Esophagus (tissue), 2 donors: ENCODE measurements at regions not wholly inside any gene's neighbourhood (a gene's known extent, or its start where the extent isn't known, plus 50 kb on each side); places are given as distances from the start of the nearest gene placed in this dataset.

Source experiments
- H3K27ac ChIP-seq, 2 donors: one replicate each; pipeline ENCODE4 v1.5.1; 2013; ENCODE audit warnings: low read depth in 2 of 2, mild to moderate bottlenecking in 2 of 2, inconsistent platforms in 1 of 2, low read length in 1 of 2, moderate library complexity in 1 of 2
- H3K27me3 ChIP-seq, 2 donors: one replicate each; pipeline ENCODE4 v1.6.1; 2013; ENCODE audit warnings: low read length in 2 of 2, control low read depth in 1 of 2, mild to moderate bottlenecking in 1 of 2; ENCODE audit not compliant: insufficient read depth in 2 of 2, control insufficient read depth in 1 of 2
- H3K36me3 ChIP-seq, 2 donors: one replicate each; pipeline ENCODE4 v1.6.1; 2013; ENCODE audit warnings: low read length in 1 of 2; ENCODE audit not compliant: control insufficient read depth in 2 of 2, insufficient read depth in 2 of 2
- H3K4me1 ChIP-seq, 2 donors: one replicate each; pipeline ENCODE4 v1.6.1; 2013; ENCODE audit warnings: low read length in 1 of 2; ENCODE audit not compliant: control insufficient read depth in 2 of 2, insufficient read depth in 2 of 2
- H3K4me3 ChIP-seq, 2 donors: one replicate each; pipeline ENCODE4 v1.5.1; 2013; ENCODE audit warnings: low read length in 2 of 2, mild to moderate bottlenecking in 2 of 2, low read depth in 1 of 2, moderate library complexity in 1 of 2
- H3K9me3 ChIP-seq, 2 donors: one replicate each; pipeline ENCODE4 v1.6.1; 2013; ENCODE audit warnings: mild to moderate bottlenecking in 2 of 2, low read depth in 1 of 2, low read length in 1 of 2, moderate library complexity in 1 of 2; ENCODE audit not compliant: control insufficient read depth in 2 of 2, insufficient read depth in 1 of 2
- WGBS, 2 donors: extraction: QIAGEN DNeasy Blood & Tissue Kit; methylation state at CpG; one replicate each; pipeline ENCODE4 v1.1.7; 2013; 5-methylcytosine and 5-hydroxymethylcytosine counted together
- donor health status: healthy with polysubstance abuse.
- donor health status: Bipolar disorder and iron deficiency.

DNA sequence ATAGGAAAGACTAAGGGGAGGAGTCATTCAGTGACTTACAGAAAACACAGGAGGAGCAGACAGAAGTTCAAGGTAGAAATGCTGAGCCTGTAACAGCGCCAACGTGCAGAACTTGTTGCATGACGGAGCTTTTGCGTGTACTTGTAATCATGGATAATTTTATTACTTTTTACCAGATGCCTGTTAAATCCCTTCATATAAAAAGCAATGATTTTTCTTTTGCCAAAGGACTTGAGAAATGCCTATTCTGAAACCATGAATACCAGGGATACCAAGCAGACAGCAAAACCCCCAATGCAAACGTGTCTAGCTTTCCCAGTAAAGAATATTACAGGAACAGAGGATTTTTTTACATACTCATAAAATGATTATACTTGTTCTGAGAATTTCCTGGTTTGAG, 163.6 kb upstream of the GSC start:
- Histone ChIP-seq H3K9me3 (no peaks in the 10 kb centered on the region), H3K4me1 (peaks cover 0 to 3% of the 10 kb centered on the region in 2 donors), H3K27me3 (no peaks in the 10 kb centered on the region), H3K4me3 (no peak overlapping the region), H3K27ac (no peak overlapping the region), H3K36me3 (no peaks in the 10 kb centered on the region)
- WGBS, 2 donors = 67 to 76% methylated on average over 5 of the region's 5 CpGs

DNA sequence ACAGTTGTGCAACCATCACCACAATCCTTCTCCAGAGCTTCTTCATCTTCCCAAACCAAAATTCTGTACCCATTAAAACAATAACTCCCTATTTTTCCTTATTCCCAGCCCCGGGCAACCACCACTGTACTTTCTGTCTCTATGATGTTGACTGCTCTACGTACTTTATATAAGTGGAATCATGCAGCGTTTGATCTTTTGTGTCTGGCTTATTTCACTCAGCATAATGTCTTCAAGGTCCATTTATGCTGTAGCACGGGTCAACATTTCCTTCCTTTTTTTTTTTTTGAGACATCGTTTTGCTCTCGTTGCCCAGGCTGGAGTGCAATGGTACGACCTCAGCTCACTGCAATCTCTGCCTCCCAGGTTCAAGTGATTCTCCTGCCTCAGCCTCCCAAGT, 162.7 kb upstream of the GSC start:
- 71 to 74% methylated on average over 7 of the region's 7 CpGs for WGBS, 2 donors
- Histone ChIP-seq H3K27me3 (no peaks in the 10 kb centered on the region), H3K27ac (no peak overlapping the region), H3K36me3 (no peaks in the 10 kb centered on the region), H3K4me3 (no peak overlapping the region), H3K9me3 (no peaks in the 10 kb centered on the region), H3K4me1 (peaks cover 0 to 3% of the 10 kb centered on the region in 2 donors)

DNA sequence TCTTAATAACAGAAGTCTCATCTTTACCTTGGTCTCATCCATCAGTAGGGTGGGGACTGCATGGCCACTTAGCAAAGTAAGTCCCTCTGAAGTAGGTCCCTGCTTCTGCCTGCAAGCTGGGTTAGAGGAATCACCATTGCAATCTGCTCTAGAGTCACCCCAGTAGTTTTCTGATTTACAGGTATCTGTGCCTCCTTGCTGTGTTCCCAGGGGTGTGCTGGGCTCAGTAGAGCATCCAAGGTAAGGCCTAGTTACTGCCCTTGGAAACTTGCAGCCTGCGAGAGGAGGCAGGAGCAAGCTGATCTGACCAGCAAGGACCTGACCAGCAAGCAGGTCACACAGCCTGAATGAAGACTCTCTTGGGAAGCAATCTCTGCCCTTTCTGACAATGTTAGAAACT, 160.8 kb upstream of the GSC start:
- no peaks in the 10 kb centered on the region for H3K36me3 ChIP-seq
- no peak overlapping the region for H3K27ac ChIP-seq

DNA sequence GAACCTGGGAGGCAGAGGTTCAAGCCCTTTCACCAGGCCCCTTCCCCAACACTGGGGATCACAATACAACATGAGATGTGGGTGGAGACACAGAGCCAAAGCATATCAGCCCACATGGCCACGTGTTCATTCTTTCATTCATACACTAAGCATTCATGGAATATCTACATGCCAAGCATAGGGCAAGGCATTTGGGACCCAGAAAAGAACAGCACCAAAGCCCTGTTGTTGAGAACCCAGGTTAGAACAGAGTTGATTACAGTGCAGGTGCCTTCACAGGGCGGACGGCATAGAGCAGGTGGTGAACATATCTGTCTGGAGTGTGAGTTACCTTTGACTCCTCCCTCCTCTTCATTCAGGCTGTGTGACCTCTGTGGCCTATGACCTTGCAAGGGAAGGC, 159.4 kb upstream of the GSC start:
- Histone ChIP-seq H3K27ac (no peak overlapping the region), H3K4me1 (no peaks in the 10 kb centered on the region), H3K4me3 (no peak overlapping the region), H3K9me3 (no peaks in the 10 kb centered on the region), H3K36me3 (no peaks in the 10 kb centered on the region), H3K27me3 (no peaks in the 10 kb centered on the region)
- 84% methylated on average over 3 of the region's 3 CpGs for WGBS, 2 donors

More for the DNA sequence above, 160.8 kb upstream of the GSC start:
- WGBS, 2 donors = 88 to 90% methylated on average over 1 of the region's 1 CpG
- Histone ChIP-seq H3K4me1 (no peaks in the 10 kb centered on the region), H3K9me3 (no peaks in the 10 kb centered on the region), H3K4me3 (no peak overlapping the region), H3K27me3 (no peaks in the 10 kb centered on the region)

DNA sequence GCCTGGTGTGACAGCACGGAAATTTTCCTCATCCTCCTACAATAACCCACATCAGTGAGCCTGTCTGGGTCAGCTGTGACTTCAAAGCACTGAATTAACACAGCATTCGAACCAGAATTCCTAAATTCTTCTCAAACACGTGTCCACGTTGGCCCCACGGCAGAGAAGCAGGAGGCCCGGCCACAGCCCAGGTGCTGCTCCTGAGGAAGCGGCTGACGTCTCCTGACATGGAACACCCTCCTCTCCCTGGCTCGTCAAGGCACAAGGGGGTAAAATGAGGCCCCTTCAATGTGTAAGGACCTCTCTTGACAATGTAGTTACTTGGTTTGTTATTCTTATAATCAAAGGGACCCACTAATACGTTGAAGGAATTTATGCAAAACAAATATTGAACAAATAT, 156.3 kb upstream of the GSC start:
- Histone ChIP-seq H3K27ac (no peak overlapping the region), H3K9me3 (no peaks in the 10 kb centered on the region), H3K36me3 (no peaks in the 10 kb centered on the region), H3K4me1 (no peaks in the 10 kb centered on the region), H3K27me3 (no peaks in the 10 kb centered on the region), H3K4me3 (no peak overlapping the region)
- WGBS, 2 donors = 69 to 72% methylated on average over 10 of the region's 10 CpGs

DNA sequence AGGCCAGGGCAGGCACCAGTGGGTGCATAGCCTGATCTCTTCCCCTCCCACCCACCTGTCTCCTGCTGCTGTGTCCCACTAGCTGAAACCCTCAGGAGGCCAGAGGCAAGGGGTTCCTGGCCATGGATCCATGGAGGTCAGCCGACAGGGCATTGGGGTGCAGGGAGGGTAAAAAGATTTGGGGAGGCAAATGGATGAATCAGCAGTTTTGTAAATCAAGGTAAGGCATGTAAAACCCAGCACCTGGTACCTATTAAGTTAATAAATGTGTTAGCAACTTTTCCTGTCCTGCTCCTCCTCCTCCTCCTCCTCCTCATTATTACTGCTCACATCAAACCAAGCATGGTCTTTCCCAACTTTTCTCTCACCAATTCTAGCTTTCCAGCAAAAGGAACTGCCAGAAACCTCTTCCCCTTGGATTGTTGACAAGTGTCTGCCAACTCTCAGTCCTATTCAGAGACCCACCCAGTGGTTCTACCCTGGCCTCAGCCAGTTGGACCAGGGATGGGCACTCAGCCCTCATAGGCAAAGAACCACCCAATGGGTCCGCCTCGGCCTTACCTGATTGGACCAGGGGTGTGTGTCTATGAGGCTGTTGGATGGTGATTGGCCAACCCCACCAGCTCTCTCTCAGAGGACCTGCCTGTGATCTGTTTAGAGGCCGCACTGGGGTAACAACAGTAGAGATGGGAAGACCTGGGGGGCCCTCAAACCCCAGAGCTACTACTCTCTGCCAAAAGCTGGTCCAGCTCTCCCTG, 155.7 kb upstream of the GSC start:
- WGBS, 2 donors = 97 to 98% methylated on average over 4 of the region's 4 CpGs
- no peaks in the 10 kb centered on the region for H3K9me3 ChIP-seq
- no peak overlapping the region for H3K27ac ChIP-seq
- H3K36me3 ChIP-seq = no peaks in the 10 kb centered on the region
- no peaks in the 10 kb centered on the region for H3K4me1 ChIP-seq
- H3K27me3 ChIP-seq = no peaks in the 10 kb centered on the region
- H3K4me3 ChIP-seq = no peak overlapping the region

DNA sequence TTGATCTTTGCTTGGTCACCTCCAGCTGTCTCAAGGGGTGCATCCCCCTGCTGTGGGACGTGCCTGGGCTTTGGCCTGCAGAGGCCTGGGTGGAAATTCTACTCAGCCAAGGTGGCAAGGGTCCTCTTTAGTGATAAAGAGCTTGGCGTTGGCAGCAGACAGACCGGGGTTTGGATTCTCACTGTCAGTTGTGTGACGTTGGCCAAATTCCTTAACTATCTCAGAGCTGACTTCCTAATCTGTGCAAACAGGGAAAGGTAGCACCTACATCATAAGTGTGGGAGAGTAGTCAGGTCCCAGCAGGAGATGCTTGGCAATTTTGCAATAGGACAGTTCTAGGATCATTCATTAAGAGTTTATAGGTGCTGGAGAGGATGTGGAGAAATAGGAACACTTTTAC, 154.3 kb upstream of the GSC start:
- H3K27ac ChIP-seq = no peak overlapping the region
- H3K27me3 ChIP-seq = no peaks in the 10 kb centered on the region
- no peaks in the 10 kb centered on the region for H3K36me3 ChIP-seq
- 42 to 48% methylated on average over 4 of the region's 4 CpGs for WGBS, 2 donors
- H3K4me1 ChIP-seq = no peaks in the 10 kb centered on the region
- no peak overlapping the region for H3K4me3 ChIP-seq
- no peaks in the 10 kb centered on the region for H3K9me3 ChIP-seq

DNA sequence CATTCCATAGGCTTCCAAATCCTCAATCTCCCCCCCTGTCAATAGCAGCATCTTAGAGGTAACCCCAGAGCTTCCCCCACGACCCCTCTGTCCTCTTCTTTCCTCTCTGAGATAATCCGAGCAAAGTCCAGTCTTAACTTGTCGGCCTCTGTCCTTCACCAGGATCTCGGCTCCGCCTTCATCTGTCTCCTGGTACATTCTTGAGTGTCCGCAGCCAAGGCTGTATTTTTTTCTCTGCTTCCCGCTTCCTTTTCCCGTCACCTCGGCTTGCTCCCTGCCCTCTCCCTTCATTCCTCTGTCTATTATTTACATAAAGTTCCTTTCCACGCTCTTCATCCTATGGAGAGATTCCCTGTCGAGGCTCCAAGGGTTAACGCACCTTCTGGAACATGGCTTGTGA, 153.9 kb upstream of the GSC start:
- Histone ChIP-seq H3K4me3 (no peak overlapping the region), H3K9me3 (no peaks in the 10 kb centered on the region), H3K27ac (no peak overlapping the region), H3K27me3 (no peaks in the 10 kb centered on the region), H3K36me3 (no peaks in the 10 kb centered on the region), H3K4me1 (no peaks in the 10 kb centered on the region)
- 44 to 46% methylated on average over 12 of the region's 12 CpGs for WGBS, 2 donors

DNA sequence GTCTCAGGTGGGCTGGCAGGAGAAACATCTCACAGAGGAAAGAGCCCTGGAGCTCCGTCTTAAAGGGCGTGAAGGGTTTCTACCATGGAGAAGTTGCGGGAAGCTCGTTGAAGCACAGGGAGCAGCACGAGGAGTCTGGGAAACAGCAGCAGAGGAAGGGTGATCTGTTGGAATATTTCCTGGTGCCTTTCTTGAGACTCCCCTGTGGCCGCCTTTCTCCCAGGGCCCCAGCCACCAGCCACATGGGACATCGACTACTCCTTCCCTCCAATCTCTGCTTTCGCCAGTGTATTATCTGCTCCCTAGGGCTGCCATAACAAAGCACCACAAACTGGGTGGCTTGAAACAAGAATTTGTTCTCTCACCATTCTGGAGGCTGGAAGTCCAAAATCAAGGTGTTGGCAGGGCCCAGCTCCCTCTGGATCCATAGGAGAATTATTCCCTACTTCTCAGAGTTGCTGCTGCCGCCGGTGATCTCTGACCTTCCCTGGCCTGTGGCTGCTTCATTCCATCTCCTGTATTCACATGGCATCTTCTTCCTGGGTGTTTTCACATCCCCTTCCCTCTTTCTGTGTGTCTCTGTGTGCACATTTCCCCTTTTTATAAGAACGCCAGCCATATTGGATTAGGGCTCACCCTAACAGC, 152.8 kb upstream of the GSC start:
- WGBS, 2 donors = 94% methylated on average over 11 of the region's 11 CpGs
- Histone ChIP-seq H3K4me3 (no peak overlapping the region), H3K27me3 (no peaks in the 10 kb centered on the region), H3K27ac (no peak overlapping the region), H3K4me1 (no peaks in the 10 kb centered on the region), H3K9me3 (no peaks in the 10 kb centered on the region), H3K36me3 (no peaks in the 10 kb centered on the region)
